LNCAP (cell line): ENCODE measurements at regions not wholly inside any gene's neighbourhood (a gene's known extent, or its start where the extent isn't known, plus 50 kb on each side); places are given as distances from the start of the nearest gene placed in this dataset.

Source experiments
- TF ChIP-seq, protein P1 (sequence below): fragments of 450-650 bp; IDR thresholded peaks from 2 replicates; pipeline ENCODE4 v1.5.1; 2017; ENCODE audit warnings: mild to moderate bottlenecking

GRCh38 chr2:12381543-12382325 is 335.0 kb upstream of the TRIB2 start:
- TF ChIP-seq, protein P1, sequence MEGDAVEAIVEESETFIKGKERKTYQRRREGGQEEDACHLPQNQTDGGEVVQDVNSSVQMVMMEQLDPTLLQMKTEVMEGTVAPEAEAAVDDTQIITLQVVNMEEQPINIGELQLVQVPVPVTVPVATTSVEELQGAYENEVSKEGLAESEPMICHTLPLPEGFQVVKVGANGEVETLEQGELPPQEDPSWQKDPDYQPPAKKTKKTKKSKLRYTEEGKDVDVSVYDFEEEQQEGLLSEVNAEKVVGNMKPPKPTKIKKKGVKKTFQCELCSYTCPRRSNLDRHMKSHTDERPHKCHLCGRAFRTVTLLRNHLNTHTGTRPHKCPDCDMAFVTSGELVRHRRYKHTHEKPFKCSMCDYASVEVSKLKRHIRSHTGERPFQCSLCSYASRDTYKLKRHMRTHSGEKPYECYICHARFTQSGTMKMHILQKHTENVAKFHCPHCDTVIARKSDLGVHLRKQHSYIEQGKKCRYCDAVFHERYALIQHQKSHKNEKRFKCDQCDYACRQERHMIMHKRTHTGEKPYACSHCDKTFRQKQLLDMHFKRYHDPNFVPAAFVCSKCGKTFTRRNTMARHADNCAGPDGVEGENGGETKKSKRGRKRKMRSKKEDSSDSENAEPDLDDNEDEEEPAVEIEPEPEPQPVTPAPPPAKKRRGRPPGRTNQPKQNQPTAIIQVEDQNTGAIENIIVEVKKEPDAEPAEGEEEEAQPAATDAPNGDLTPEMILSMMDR: no peak

DNA sequence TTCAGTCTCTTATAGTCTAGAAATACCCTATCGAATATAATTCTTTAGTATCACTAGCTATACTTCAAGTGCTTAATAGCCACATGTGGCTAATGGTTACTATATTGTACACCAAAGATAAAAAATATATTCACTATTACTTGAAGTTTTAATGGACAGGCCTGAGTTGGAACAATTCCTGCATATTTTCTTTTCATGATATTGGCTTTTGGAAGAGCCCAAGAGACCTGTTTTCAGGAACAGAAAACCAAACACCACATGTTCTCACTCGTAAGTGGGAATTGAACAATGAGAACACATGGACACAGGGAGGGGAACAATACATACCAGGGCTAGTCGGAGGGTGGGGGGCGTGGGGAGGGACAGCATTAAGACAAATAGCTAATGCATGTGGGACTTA is 334.4 kb upstream of the TRIB2 start:
- TF ChIP-seq, protein P1: no peak

- TF ChIP-seq, protein P1: no peak
Measured at GRCh38 chr2:12389344-12390045, 327.2 kb upstream of the TRIB2 start.

- TF ChIP-seq, protein P1: no peak
Measured at GRCh38 chr2:12391116-12391515, 325.6 kb upstream of the TRIB2 start.

DNA sequence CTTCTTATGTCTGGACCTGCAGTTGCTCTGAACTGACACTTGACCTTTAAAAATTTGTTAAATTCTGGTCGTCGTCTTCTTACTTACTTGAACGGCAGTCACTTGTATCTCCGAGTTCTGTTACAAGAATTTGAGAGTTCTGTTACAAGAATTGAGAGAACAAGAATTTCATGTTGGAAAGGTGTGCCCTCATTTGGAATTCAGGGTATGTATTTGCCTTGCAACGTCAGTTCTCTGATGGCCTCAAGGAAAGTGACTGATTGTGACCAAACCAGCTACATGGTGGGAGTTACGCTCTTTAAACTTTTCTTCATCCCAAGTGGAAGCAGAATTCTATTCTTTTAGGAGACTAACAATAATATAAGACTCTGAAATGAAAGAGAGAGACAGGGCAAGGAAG is 320.0 kb upstream of the TRIB2 start:
- TF ChIP-seq, protein P1: no peak

DNA sequence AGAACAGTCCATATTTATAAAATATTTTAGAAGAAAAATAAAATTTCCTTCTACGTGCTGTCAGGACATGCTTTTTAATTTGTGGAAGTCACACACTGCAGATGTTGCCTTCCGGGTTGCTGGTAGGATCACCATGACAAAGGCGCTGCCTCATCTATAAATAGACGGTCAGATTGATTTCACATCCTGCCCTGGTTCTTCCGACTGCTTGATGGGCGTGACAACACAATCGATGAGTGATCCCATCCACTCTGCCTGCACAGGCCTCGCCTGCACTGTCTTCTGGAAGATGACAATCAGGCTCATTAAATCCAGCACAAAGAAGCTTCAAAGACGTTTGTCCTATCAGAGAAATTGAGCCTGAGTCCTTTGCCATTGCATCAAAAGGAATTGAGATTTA is 318.9 kb upstream of the TRIB2 start:
- TF ChIP-seq, protein P1: no peak

DNA sequence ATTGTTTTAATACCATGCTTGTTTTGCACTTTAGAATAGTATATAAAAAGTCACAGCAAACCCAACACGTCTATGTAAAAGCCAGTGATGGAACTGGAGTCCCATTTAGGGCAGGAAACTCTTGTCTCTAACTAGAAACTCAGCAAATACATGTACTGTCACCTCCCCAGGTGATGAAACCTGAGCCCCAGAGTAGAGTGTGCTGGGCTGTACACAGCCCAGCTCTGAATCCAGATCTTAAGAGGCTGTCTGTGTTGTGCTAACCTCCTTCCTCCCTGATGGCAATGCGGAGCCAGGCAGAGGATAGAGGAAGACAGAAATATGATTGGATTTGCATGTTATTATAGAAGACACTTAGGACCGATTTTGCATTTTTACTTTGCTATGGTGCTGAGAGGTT is 317.5 kb upstream of the TRIB2 start:
- TF ChIP-seq, protein P1: no peak
